HG02973 (cell line): ENCODE measurements at regions not wholly inside any gene's neighbourhood (a gene's known extent, or its start where the extent isn't known, plus 50 kb on each side); places are given as distances from the start of the nearest gene placed in this dataset.

Source experiments
- ATAC-seq: cut with Tn5 transposase; IDR thresholded peaks from one replicate; pipeline ENCODE4 v1.9.1; 2021; ENCODE audit warnings: moderate library complexity; ENCODE audit not compliant: unreplicated experiment

DNA sequence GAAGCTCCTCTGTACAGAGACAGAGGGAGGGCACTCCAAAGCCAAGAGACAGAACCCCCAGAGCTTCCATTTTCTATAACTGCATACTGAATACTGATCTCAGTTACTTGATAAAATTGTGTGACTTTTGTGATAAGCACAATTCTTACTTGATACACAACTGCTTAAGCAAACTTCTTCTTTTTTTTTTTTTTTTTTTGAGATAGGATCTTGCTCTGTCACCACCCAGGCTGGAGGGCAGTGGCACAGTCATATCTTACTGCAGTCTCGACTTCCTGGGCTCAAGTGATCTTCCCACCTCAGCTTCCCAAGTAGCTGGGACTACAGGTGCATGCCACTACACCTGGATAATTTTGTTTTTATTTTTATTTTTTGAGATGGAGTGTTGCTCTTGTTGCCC is 252.1 kb upstream of the ZNF608 start:
- no peak for ATAC-seq

DNA sequence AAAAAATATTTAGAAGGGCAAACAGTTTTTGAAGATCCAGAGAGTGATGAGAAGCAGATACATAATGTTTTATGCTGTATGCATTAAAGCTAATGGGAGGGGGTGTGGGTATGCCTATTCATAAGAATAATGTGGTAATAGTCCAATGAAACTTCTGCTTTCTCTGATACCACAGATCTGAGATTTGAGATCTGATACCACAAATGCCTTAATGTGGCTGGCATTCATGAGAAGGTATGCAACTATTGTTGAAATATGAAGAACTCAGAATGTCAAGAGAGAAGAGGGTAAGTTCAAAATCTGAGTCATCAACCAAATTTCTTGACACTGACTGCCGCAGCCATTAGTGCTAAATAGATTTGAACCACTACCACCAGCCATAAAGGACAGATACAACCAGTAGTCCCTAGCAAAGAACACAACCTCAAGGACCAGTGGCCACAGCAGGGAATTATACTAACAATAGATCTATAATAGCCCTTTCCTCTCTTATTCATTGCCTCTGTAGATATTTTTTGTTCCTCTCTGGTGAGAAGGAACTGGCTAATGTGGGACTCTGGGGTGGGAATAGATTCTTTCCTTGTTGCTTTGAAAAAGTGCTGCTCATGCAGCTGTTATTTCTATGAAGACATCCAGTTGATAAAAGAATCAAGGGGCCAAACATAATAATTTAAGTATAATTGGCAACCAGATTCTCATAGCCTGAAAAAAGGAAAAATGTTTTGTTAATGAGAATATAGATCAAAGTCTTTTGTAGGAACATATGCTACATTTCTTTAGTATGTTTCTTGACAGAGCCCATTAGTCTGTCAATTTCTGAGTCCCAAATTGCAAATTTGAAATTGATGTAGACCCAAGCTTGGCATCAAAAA is 256.5 kb upstream of the ZNF608 start:
- no peak for ATAC-seq

DNA sequence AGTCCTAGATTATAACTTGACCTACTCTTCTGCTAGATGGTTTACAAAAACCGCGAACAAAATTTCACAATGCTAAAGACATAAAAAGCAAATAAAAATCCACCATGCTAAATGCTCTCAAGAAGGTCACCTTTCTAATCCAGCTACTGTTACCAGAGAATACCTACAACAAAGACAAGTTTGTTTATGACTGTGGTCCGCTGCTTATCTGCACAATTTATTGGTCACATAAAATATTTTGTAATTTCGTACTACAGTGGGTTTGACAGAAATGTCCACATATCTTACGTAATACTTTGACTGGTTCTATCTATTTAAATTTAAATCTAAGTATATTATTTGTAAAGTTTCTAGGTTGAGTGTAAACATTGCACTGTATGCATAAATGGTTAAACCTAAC is 257.6 kb upstream of the ZNF608 start:
- ATAC-seq, result no peak

DNA sequence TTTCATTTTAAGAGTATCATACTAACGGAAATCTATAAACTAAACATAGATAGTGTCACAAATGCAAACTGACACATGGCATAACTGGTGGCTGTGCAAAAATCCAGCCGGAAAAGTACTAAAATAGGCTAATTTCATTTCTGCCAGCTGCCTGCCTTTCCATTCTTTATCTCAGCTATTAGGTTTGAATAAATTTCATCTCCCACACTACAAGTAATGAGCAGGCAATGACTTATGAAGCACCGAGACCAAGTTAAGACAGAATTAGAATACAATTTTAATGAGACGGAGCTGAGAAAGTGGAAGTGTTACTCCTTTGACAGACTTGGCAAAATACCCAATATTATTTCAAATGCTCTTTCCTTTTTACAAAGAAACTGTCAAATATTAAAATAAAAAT is 258.8 kb upstream of the ZNF608 start:
- peak; percentile 46 for ATAC-seq

DNA sequence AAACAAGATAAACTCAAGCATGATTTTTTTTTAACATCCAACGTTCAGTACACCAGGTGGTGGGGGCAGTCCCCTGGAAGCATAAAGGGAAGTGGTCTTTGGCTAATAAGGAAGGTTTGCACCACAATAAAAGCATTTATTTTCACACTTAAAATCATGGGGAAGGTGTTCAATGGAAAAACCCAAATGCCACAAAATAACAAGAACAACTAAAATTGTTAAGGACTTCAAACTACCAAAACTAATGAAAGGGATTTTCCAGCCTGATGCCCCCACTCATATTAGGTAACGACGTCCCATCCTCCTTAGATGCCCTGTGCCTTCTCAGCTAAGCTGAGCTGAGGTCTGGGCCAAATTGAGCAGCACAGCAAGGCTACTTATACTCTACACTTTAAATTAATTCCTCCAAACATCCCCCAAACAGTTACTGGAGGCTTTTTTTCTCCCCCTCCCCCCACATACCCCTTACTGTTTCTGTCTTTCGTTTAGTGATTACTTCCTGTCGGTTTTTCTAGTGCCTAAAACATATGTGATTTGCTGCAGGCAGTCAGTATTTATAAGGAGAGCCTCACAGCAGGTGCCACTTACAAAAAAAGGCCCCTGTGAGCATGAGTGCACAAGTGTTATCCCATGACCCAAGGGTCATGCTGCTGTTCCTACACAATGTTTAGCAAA is 259.7 kb upstream of the ZNF608 start:
- peak; percentile 49 for ATAC-seq

GRCh38 chr5:125010356-125010755 is 263.9 kb upstream of the ZNF608 start:
- ATAC-seq, result no peak

DNA sequence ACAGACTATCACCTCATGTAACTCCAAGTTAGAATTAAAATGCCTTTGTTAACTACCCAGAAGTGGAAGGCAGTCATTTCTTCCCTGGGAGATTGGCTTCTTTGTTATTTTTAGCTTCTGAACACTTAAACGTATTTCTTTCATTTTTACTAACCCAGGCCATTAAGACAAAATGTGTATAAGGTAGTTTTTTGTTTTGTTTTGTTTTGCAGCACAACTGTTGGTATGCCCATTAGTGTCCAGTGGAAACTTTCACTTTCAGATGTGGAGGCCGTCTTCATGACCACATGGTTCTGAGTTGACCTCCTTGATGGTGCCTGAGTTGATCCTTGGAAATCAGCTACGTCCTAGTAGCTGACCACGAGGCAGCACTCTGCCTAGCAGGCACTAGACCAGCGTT is 264.6 kb upstream of the ZNF608 start:
- ATAC-seq, result peak; percentile 68

DNA sequence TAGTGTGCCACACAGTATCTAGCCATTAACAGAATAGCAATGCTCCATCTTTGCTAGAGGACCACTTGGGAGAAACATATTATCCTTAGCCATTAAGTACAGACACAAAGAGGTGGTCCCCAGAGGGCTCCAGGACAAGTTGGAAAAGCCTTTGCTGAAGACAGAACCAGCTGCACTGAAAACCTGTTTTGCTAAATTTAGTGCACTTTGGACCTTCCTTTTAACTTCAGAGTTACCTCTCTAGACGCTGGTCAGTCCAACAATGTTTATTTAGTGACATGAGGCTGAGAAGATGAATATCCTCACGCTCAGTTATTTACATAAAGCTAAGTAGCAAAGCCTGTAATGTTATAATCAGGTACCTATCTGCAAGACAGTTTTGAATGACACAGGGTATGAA is 265.0 kb upstream of the ZNF608 start:
- no peak for ATAC-seq

- no peak for ATAC-seq
These were observed 265.5 kb upstream of the ZNF608 start for GRCh38 chr5:125011947-125012346.

GRCh38 chr5:125012727-125013451 is 266.4 kb upstream of the ZNF608 start:
- no peak for ATAC-seq

DNA sequence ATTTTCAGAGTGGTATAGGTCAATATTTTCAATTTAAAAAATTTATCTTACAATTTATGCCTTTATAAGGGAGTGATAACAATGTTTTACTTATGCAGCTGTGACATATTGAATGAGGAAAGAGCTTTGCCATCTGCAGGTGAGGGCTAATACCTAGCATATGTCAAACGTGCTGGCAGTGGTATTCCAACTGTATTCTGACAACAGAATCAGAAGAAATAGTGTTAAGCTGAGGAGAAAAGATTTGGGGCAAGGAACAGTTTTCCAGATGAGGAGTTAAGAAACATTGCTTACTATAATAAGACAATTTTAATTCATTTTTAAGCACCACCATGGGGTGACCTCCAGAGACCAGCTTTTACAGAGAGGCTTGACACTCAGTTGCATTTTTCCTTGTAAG is 267.8 kb upstream of the ZNF608 start:
- no peak for ATAC-seq

DNA sequence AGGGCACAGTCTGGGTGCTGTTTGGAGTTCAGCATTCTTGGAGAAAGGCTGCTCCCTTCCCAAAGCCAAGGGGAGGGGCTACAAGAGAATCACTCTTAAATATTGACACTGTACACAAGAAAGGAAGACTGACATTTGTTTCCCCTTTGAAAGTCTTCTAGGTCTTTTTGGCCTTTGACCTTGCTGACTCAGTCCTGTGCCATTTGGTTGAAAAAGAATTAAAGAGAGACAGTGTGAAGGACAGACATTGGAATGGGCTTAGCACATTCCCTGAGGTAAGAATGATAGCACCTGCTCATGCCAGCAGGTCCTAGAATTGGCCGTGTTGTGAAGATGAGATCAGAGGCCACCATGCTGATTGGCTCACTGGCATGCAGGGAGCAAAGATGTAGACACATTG is 271.4 kb upstream of the ZNF608 start:
- ATAC-seq, result no peak

GRCh38 chr5:125023673-125024072 is 277.2 kb upstream of the ZNF608 start:
- ATAC-seq, result no peak

GRCh38 chr5:125026867-125027731 is 280.7 kb upstream of the ZNF608 start:
- ATAC-seq, result no peak

DNA sequence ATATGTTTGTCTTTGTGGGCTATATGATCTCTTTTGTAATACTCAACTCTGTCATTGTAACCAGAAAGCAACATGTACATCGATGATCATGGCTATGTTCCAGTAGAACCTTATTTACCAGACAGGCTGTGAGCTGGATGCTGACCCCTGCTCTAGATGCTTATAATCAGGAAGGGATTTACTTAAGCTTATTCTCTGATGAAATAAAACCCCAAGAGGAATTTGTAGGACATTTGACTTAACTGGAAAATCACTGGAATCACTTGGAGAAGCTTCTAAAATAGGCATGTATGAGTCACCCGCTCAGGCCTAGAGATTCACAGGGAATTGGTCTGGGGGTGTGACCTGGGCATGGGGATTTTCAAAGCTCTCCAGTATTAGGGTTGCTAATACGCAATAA is 285.8 kb upstream of the ZNF608 start:
- ATAC-seq, result no peak

DNA sequence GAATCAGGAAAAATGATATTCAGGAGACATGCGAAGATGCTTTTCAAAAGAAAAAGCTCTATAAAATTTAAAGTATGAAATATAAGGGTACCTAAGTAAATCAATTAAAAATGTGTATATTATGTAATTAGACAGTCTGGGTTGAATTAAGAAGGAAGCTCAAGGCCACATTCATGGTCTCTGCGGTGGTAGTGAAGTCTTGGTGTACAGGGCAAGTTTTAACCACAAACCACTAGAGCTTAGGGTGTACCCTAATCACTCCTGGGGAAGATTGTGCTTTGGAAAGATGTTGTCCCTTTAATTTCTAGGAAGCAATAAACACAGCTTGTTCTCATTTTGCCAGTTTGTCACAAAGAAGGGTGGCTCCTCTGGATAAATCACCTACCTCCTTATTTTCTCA is 287.2 kb upstream of the ZNF608 start:
- ATAC-seq, result no peak

DNA sequence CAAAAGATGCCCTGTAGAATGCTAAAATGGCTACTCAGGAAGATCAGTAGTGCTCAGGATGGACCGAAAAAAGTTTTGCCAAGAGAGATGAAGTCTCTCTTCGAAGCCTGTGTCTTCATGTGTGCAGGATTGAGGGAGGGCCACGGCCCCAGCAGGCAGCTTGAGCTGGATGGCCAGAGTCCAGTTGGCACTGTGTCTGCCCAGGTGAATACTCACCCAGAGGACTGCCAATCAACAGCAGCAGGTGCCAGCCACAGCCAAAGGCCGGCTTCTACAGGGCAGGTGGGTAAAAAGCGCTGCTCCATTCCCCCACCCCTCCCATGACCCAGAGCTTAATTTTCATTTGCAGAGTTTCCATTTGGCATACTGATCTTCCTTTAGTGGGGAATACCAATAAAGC is 287.9 kb upstream of the ZNF608 start:
- ATAC-seq, result no peak

- ATAC-seq, result no peak
These were observed 290.1 kb upstream of the ZNF608 start for GRCh38 chr5:125036494-125036893.

- no peak for ATAC-seq
These were observed 290.6 kb upstream of the ZNF608 start for GRCh38 chr5:125037020-125037419.

DNA sequence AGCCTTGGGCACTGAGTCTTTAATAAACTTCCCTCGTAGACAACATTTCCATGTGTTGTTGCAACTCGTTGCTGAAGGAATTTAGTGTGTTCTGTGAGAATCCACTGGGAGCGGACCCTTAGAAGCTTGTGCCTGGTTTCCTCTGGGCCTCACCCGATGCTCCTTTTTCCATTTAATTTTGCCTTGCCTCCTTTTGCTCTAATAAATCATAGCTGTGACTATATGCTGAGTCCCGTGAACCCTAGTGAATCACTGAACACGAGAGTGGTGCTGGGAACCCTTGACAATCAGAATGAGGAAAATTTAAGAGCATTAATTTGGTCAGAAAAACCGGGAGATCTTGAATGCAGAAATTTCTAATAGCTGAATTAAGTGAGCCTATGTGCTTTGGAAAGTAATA is 291.1 kb upstream of the ZNF608 start:
- no peak for ATAC-seq

- no peak for ATAC-seq
These were observed 292.0 kb upstream of the ZNF608 start for GRCh38 chr5:125038477-125038876.
